Panc1 (cell line): ENCODE measurements at regions not wholly inside any gene's neighbourhood (a gene's known extent, or its start where the extent isn't known, plus 50 kb on each side); places are given as distances from the start of the nearest gene placed in this dataset.

Experiments
- ATAC-seq: fragments of 200-7000 bp; cut with Tn5 transposase; 2 replicates; pipeline ENCODE4 v1.9.1; 2020; ENCODE audit warnings: mild to moderate bottlenecking, moderate library complexity
- BruUV-seq: library from RNA; stranded (reverse); fragments of 400-500 nt; replicated peaks from 2 replicates; lab custom pipeline; 2021; lab: Mats Ljungman, UMichigan
- CTCF ChIA-PET: fragments of 300-600 bp; sonication (Branson Sonifier 250); formaldehyde crosslinking; loops from one replicate; lab custom pipeline; 2022; ENCODE audit warnings: antibody characterized with exemption; lab: Charles Lee
- POLR2A ChIA-PET: fragments of 300-600 bp; sonication (Branson Sonifier 250); formaldehyde crosslinking; loops from one replicate; lab custom pipeline; 2022; ENCODE audit warnings: antibody characterized with exemption; lab: Charles Lee
- DNase-seq: peaks from one replicate; pipeline ENCODE4 v3.0.0-alpha.2; 2010; ENCODE audit warnings: low read depth, low spot score
- H3K27ac ChIP-seq: 2 replicates; pipeline ENCODE4 v1.5.1; 2011; ENCODE audit warnings: mild to moderate bottlenecking, low read length, inconsistent platforms
- H3K27me3 ChIP-seq: fragments of 200-500 bp; sonication (Bioruptor generic); 2 replicates; pipeline ENCODE4 v1.6.0; 2014; ENCODE audit warnings: low read length, inconsistent platforms; ENCODE audit not compliant: control insufficient read depth, insufficient read depth
- H3K36me3 ChIP-seq: fragments of 200-500 bp; sonication (Bioruptor generic); 2 replicates; pipeline ENCODE4 v1.5.1; 2014; ENCODE audit warnings: inconsistent platforms, mild to moderate bottlenecking, low read length, moderate library complexity; ENCODE audit not compliant: control insufficient read depth, insufficient read depth
- H3K4me1 ChIP-seq: 2 replicates; pipeline ENCODE4 v1.5.1; 2011; ENCODE audit warnings: inconsistent platforms, mild to moderate bottlenecking, low read length, moderate library complexity; ENCODE audit not compliant: control insufficient read depth, insufficient read depth
- H3K4me3 ChIP-seq, 2 experiments: 2 replicates each; pipeline ENCODE4 v1.5.1; 2011 to 2012; ENCODE audit warnings: low read depth in 2 of 2, low read length in 2 of 2, mild to moderate bottlenecking in 2 of 2, inconsistent platforms in 1 of 2, moderate library complexity in 1 of 2
- H3K9me3 ChIP-seq: fragments of 200-500 bp; sonication (Bioruptor generic); 2 replicates; pipeline ENCODE4 v1.5.1; 2014; ENCODE audit warnings: low read depth, mild to moderate bottlenecking, inconsistent platforms, low read length, moderate library complexity; ENCODE audit not compliant: control insufficient read depth, insufficient read depth
- POLR2AphosphoS5 ChIP-seq: IDR thresholded peaks from 2 replicates; pipeline ENCODE4 v1.6.1; 2012; ENCODE audit warnings: mild to moderate bottlenecking, low read depth, low read length, moderate library complexity
- SIN3A ChIP-seq: IDR thresholded peaks from 2 replicates; pipeline ENCODE4 v1.6.1; 2012; ENCODE audit warnings: low read depth, mild to moderate bottlenecking, low read length, moderate library complexity, borderline replicate concordance; ENCODE audit not compliant: insufficient read depth
- TCF7L2 ChIP-seq: IDR thresholded peaks from 2 replicates; pipeline ENCODE4 v1.6.1; 2011; ENCODE audit warnings: mild to moderate bottlenecking, low read depth, low read length, inconsistent platforms
- in situ Hi-C: cut with HindIII; loops from 2 replicates; pipeline ENCODE4 v1.10.0; 2016; ENCODE audit warnings: low sequenced_read_pairs, low pct_unique_long_range_greater_than_20kb
- intact Hi-C: fragments of 100-400 bp; cut with micrococcal nuclease; formaldehyde crosslinking; loops from one replicate; pipeline ENCODE4 v1.10.0; 2022; ENCODE audit not compliant: unreplicated experiment
- TF ChIP-seq, protein P1 (sequence below), 2 experiments: IDR thresholded peaks; 2 replicates each; pipeline ENCODE4 v1.6.1; 2011 to 2012; ENCODE audit warnings: low read depth in 2 of 2, control low read depth in 1 of 2, low read length in 1 of 2, mild to moderate bottlenecking in 1 of 2, moderate library complexity in 1 of 2; ENCODE audit not compliant: insufficient read depth in 1 of 2
- TF ChIP-seq, protein P2 (sequence below): fragments of 450-650 bp; IDR thresholded peaks from 2 replicates; pipeline ENCODE4 v1.5.1; 2017; ENCODE audit warnings: mild to moderate bottlenecking

DNA sequence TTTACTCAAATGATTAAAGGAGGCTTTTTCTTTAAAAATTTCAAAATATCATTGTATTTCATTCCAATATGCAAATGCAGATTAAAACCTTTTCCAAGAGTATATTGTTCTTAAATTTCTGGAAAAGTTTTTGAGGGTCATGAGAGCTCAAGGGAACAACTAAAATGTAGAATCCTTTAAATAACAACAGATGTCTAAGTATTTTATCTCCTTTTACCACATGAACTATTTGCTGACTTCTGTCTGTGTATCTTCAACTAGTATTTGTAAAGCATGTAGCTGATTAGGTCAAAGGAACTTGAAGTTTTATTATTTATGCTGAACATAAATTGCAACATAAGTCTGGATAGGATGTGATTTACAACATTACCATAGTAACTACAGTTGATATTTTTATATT lies 402.6 kb downstream of the CNTN6 start:
- ATAC-seq = no peak
- Histone ChIP-seq H3K4me1 (no peaks in the 10 kb centered on the region), H3K9me3 (no peaks in the 10 kb centered on the region), H3K4me3 (no peak overlapping the region), H3K27ac (no peak overlapping the region), H3K27me3 (no peaks in the 10 kb centered on the region), H3K36me3 (no peaks in the 10 kb centered on the region)
- TF ChIP-seq, protein P1, sequence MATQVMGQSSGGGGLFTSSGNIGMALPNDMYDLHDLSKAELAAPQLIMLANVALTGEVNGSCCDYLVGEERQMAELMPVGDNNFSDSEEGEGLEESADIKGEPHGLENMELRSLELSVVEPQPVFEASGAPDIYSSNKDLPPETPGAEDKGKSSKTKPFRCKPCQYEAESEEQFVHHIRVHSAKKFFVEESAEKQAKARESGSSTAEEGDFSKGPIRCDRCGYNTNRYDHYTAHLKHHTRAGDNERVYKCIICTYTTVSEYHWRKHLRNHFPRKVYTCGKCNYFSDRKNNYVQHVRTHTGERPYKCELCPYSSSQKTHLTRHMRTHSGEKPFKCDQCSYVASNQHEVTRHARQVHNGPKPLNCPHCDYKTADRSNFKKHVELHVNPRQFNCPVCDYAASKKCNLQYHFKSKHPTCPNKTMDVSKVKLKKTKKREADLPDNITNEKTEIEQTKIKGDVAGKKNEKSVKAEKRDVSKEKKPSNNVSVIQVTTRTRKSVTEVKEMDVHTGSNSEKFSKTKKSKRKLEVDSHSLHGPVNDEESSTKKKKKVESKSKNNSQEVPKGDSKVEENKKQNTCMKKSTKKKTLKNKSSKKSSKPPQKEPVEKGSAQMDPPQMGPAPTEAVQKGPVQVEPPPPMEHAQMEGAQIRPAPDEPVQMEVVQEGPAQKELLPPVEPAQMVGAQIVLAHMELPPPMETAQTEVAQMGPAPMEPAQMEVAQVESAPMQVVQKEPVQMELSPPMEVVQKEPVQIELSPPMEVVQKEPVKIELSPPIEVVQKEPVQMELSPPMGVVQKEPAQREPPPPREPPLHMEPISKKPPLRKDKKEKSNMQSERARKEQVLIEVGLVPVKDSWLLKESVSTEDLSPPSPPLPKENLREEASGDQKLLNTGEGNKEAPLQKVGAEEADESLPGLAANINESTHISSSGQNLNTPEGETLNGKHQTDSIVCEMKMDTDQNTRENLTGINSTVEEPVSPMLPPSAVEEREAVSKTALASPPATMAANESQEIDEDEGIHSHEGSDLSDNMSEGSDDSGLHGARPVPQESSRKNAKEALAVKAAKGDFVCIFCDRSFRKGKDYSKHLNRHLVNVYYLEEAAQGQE (IDR thresholded peaks at IDR 0.05; ENCODE audit: insufficient read depth in 1 of 2, low read depth in 2 of 2, low read length in 1 of 2) = no peak
- TF ChIP-seq TCF7L2 (no peak), POLR2AphosphoS5 (no peak), SIN3A (no peak)
- TF ChIP-seq, protein P2, sequence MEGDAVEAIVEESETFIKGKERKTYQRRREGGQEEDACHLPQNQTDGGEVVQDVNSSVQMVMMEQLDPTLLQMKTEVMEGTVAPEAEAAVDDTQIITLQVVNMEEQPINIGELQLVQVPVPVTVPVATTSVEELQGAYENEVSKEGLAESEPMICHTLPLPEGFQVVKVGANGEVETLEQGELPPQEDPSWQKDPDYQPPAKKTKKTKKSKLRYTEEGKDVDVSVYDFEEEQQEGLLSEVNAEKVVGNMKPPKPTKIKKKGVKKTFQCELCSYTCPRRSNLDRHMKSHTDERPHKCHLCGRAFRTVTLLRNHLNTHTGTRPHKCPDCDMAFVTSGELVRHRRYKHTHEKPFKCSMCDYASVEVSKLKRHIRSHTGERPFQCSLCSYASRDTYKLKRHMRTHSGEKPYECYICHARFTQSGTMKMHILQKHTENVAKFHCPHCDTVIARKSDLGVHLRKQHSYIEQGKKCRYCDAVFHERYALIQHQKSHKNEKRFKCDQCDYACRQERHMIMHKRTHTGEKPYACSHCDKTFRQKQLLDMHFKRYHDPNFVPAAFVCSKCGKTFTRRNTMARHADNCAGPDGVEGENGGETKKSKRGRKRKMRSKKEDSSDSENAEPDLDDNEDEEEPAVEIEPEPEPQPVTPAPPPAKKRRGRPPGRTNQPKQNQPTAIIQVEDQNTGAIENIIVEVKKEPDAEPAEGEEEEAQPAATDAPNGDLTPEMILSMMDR = no peak
- no TSS peak for BruUV-seq
- ChIA-PET CTCF (no interaction called here), POLR2A (no interaction called here)
- intact Hi-C loops (no loop called here), in situ Hi-C loops (no loop called here)
- DNase-seq = no peak

DNA sequence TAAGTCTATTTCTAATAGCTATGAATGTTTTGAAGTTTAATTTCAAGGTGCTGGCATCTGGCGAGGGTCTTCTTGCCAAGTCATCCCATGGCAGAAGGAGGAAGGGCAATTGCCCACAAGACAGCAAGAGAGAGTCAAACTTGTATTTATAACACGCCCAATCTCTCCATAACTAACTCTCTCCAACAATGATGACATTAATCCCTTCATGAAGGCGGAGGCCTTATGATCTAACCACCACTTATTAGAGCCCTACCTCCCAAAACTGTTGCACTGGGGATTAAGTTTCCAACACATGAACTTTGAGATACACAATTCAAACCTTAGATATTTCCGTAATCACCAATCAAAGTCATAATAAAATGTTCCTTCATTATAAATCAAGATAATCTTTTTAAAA lies 406.9 kb downstream of the CNTN6 start:
- intact Hi-C loops = no loop called here
- BruUV-seq = no TSS peak
- ATAC-seq = no peak

More for the DNA sequence above, 406.9 kb downstream of the CNTN6 start:
- no peaks in the 10 kb centered on the region for H3K4me1 ChIP-seq
- no peak for TF ChIP-seq SIN3A
- TF ChIP-seq, protein P1 (IDR thresholded peaks at IDR 0.05; ENCODE audit: insufficient read depth in 1 of 2, low read depth in 2 of 2, low read length in 1 of 2) = no peak
- TF ChIP-seq, protein P2 = no peak
- TF ChIP-seq TCF7L2 = no peak
- TF ChIP-seq POLR2AphosphoS5 = no peak
- no peak for DNase-seq
- CTCF ChIA-PET = no interaction called here
- in situ Hi-C loops = no loop called here
- POLR2A ChIA-PET = no interaction called here
- H3K4me3 ChIP-seq = no peak overlapping the region
- no peaks in the 10 kb centered on the region for H3K36me3 ChIP-seq
- no peak overlapping the region for H3K27ac ChIP-seq
- no peaks in the 10 kb centered on the region for H3K27me3 ChIP-seq
- H3K9me3 ChIP-seq = no peaks in the 10 kb centered on the region
